ENCODE measurements at regions not wholly inside any gene's neighbourhood (a gene's known extent, or its start where the extent isn't known, plus 50 kb on each side); places are given as distances from the start of the nearest gene placed in this dataset.

- Histone ChIP-seq H3K4me1 (ENCODE audit: control insufficient read depth in 1 of 2, insufficient read depth in 2 of 2, low read length in 2 of 2) (no peaks in the 10 kb centered on the region), H3K27ac (ENCODE audit: low read depth, low read length) (no peak overlapping the region), H3K27me3 (ENCODE audit: control insufficient read depth in 1 of 2, insufficient read depth in 2 of 2, low read length in 2 of 2) (no peaks in the 10 kb centered on the region), H3K9me3 (ENCODE audit: control insufficient read depth in 1 of 2, low read length in 2 of 2) (peaks cover 3 to 6% of the 10 kb centered on the region in 2 donors), H3K9ac (ENCODE audit: low read depth in 1 of 2, low read length in 2 of 2) (no peak overlapping the region), H3K36me3 (ENCODE audit: control insufficient read depth in 1 of 2, insufficient read depth in 2 of 2, low read length in 2 of 2) (no peaks in the 10 kb centered on the region), H3K4me3 (ENCODE audit: low read depth in 1 of 2, low read length in 2 of 2) (no peak overlapping the region)
Observed at GRCh38 chr14:83534995-83535394, 1994.9 kb upstream of the FLRT2 start.

GRCh38 chr14:83535444-83535843 is 1994.5 kb upstream of the FLRT2 start:
- Histone ChIP-seq H3K4me3 (ENCODE audit: low read depth in 1 of 2, low read length in 2 of 2) (no peak overlapping the region), H3K9me3 (ENCODE audit: control insufficient read depth in 1 of 2, low read length in 2 of 2) (peaks cover 3 to 9% of the 10 kb centered on the region in 2 donors), H3K36me3 (ENCODE audit: control insufficient read depth in 1 of 2, insufficient read depth in 2 of 2, low read length in 2 of 2) (no peaks in the 10 kb centered on the region), H3K9ac (ENCODE audit: low read depth in 1 of 2, low read length in 2 of 2) (no peak overlapping the region), H3K4me1 (ENCODE audit: control insufficient read depth in 1 of 2, insufficient read depth in 2 of 2, low read length in 2 of 2) (no peaks in the 10 kb centered on the region), H3K27me3 (ENCODE audit: control insufficient read depth in 1 of 2, insufficient read depth in 2 of 2, low read length in 2 of 2) (no peaks in the 10 kb centered on the region), H3K27ac (ENCODE audit: low read depth, low read length) (no peak overlapping the region)

- H3K9me3 ChIP-seq (ENCODE audit: control insufficient read depth in 1 of 2, low read length in 2 of 2) = peaks cover 9% of the 10 kb centered on the region in 2 donors
- no peaks in the 10 kb centered on the region for H3K27me3 ChIP-seq (ENCODE audit: control insufficient read depth in 1 of 2, insufficient read depth in 2 of 2, low read length in 2 of 2)
- no peak overlapping the region for H3K4me3 ChIP-seq (ENCODE audit: low read depth in 1 of 2, low read length in 2 of 2)
- no peak overlapping the region for H3K27ac ChIP-seq (ENCODE audit: low read depth, low read length)
- H3K4me1 ChIP-seq (ENCODE audit: control insufficient read depth in 1 of 2, insufficient read depth in 2 of 2, low read length in 2 of 2) = no peaks in the 10 kb centered on the region
- no peaks in the 10 kb centered on the region for H3K36me3 ChIP-seq (ENCODE audit: control insufficient read depth in 1 of 2, insufficient read depth in 2 of 2, low read length in 2 of 2)
- H3K9ac ChIP-seq (ENCODE audit: low read depth in 1 of 2, low read length in 2 of 2) = no peak overlapping the region
Observed at GRCh38 chr14:83541147-83541546, 1988.8 kb upstream of the FLRT2 start.

DNA sequence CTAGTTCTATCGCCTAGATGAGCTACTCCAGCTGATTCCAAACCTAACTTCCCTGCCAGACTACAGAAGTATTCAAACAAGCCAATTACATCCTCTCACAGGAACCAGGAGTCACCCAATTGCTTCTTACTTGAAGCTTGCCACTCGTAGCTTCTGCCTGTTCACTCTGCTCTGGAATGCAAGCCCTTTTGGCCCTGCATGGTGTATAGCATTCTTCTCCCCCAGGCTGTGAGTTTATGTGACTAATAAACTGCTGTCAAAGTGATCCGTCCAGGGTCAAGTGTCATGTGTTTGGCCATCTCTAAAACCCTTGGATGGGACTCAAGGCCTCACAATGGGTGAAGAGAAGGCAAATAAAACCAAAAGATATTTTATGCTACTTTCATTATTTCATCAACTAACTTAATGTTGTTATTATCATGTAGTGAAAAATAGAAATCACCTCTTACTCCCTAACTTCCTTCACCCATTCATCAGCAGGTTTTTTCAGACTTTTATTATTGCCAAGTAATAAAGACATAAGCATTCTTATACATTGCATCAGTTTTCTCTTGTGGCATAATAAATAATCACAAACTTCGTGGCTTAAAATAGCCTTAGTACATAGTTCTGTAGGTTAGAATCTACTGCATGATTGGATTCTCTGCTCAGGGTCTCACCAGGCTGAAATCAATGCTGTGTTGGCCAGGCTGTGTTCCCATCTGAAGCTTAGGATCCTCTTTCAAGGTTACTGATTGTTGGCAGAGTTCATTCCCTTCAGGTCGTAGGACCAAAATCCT is 1981.7 kb upstream of the FLRT2 start:
- Histone ChIP-seq H3K9me3 (ENCODE audit: control insufficient read depth in 1 of 2, low read length in 2 of 2) (peaks cover 2 to 5% of the 10 kb centered on the region in 2 donors), H3K27me3 (ENCODE audit: control insufficient read depth in 1 of 2, insufficient read depth in 2 of 2, low read length in 2 of 2) (no peaks in the 10 kb centered on the region), H3K4me1 (ENCODE audit: control insufficient read depth in 1 of 2, insufficient read depth in 2 of 2, low read length in 2 of 2) (no peaks in the 10 kb centered on the region), H3K27ac (ENCODE audit: low read depth, low read length) (no peak overlapping the region), H3K36me3 (ENCODE audit: control insufficient read depth in 1 of 2, insufficient read depth in 2 of 2, low read length in 2 of 2) (no peaks in the 10 kb centered on the region), H3K9ac (ENCODE audit: low read depth in 1 of 2, low read length in 2 of 2) (no peak overlapping the region), H3K4me3 (ENCODE audit: low read depth in 1 of 2, low read length in 2 of 2) (no peak overlapping the region)

GRCh38 chr14:83556065-83556464 is 1973.9 kb upstream of the FLRT2 start:
- no peaks in the 10 kb centered on the region for H3K27me3 ChIP-seq (ENCODE audit: control insufficient read depth in 1 of 2, insufficient read depth in 2 of 2, low read length in 2 of 2)
- H3K4me1 ChIP-seq (ENCODE audit: control insufficient read depth in 1 of 2, insufficient read depth in 2 of 2, low read length in 2 of 2) = no peaks in the 10 kb centered on the region
- peaks cover 2 to 3% of the 10 kb centered on the region in 2 donors for H3K9me3 ChIP-seq (ENCODE audit: control insufficient read depth in 1 of 2, low read length in 2 of 2)
- H3K4me3 ChIP-seq (ENCODE audit: low read depth in 1 of 2, low read length in 2 of 2) = no peak overlapping the region
- H3K36me3 ChIP-seq (ENCODE audit: control insufficient read depth in 1 of 2, insufficient read depth in 2 of 2, low read length in 2 of 2) = no peaks in the 10 kb centered on the region
- H3K9ac ChIP-seq (ENCODE audit: low read depth in 1 of 2, low read length in 2 of 2) = no peak overlapping the region
- H3K27ac ChIP-seq (ENCODE audit: low read depth, low read length) = no peak overlapping the region

DNA sequence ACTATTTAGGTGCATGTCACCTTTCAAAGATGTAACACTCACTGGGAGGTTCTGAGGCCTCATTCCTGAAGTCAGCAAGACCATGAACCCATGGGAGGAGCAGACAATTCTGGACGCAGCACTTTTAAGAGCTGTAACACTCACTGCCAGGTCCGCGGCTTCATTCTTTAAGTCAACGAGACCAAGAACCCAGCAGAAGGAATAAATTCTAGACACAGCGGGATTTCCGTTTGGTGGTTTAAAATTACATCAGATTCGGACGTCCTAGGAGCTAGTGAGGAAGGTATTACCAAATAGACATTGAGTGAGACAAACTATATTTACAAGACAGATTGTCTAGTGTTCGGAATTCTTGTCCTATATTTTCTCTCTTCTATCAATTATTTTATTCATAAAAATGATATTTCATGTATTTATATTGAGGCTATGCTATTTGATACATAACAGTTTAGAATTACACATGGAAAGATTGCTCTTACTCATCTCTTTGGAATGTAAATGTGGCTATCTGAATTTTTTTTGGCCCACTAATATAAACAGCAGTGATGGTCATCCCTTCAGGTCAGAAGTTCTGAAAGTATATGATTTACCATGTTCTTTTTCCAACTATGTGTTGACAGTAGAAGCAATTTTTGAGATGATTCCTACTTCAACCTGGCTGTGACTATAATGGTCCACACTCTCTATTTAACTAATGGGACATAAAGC is 1973.0 kb upstream of the FLRT2 start:
- no peaks in the 10 kb centered on the region for H3K27me3 ChIP-seq (ENCODE audit: control insufficient read depth in 1 of 2, insufficient read depth in 2 of 2, low read length in 2 of 2)
- H3K27ac ChIP-seq (ENCODE audit: low read depth, low read length) = no peak overlapping the region

DNA sequence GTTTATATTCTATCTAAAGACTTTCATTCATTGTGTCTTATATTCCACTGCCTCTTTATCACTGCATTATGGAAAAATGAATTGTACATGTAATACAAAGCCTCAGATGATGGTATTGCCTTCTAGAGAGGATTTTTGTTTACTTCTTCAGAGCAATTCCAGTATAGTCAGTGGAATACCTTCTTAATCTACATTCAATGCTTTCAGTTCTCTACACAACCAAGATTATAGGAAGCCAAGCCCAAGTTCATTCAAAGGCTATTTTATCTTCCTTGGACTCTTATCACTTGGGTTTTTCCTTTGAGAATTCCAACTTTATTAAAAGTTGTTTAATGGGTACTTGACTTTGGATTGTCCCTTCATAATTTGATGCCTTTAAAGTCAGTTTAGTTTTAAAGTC is 1971.0 kb upstream of the FLRT2 start:
- no peak overlapping the region for H3K27ac ChIP-seq (ENCODE audit: low read depth, low read length)
- H3K4me3 ChIP-seq (ENCODE audit: low read depth in 1 of 2, low read length in 2 of 2) = no peak overlapping the region
- H3K4me1 ChIP-seq (ENCODE audit: control insufficient read depth in 1 of 2, insufficient read depth in 2 of 2, low read length in 2 of 2) = no peaks in the 10 kb centered on the region
- H3K9ac ChIP-seq (ENCODE audit: low read depth in 1 of 2, low read length in 2 of 2) = no peak overlapping the region
- H3K9me3 ChIP-seq (ENCODE audit: control insufficient read depth in 1 of 2, low read length in 2 of 2) = peaks cover 6 to 8% of the 10 kb centered on the region in 2 donors
- no peaks in the 10 kb centered on the region for H3K27me3 ChIP-seq (ENCODE audit: control insufficient read depth in 1 of 2, insufficient read depth in 2 of 2, low read length in 2 of 2)
- no peaks in the 10 kb centered on the region for H3K36me3 ChIP-seq (ENCODE audit: control insufficient read depth in 1 of 2, insufficient read depth in 2 of 2, low read length in 2 of 2)

More for the DNA sequence above, 1973.0 kb upstream of the FLRT2 start:
- Histone ChIP-seq H3K4me3 (ENCODE audit: low read depth in 1 of 2, low read length in 2 of 2) (no peak overlapping the region), H3K4me1 (ENCODE audit: control insufficient read depth in 1 of 2, insufficient read depth in 2 of 2, low read length in 2 of 2) (no peaks in the 10 kb centered on the region), H3K9me3 (ENCODE audit: control insufficient read depth in 1 of 2, low read length in 2 of 2) (peaks cover 6 to 8% of the 10 kb centered on the region in 2 donors), H3K9ac (ENCODE audit: low read depth in 1 of 2, low read length in 2 of 2) (no peak overlapping the region), H3K36me3 (ENCODE audit: control insufficient read depth in 1 of 2, insufficient read depth in 2 of 2, low read length in 2 of 2) (no peaks in the 10 kb centered on the region)

- no peak overlapping the region for H3K27ac ChIP-seq (ENCODE audit: low read depth, low read length)
- H3K27me3 ChIP-seq (ENCODE audit: control insufficient read depth in 1 of 2, insufficient read depth in 2 of 2, low read length in 2 of 2) = no peaks in the 10 kb centered on the region
- no peaks in the 10 kb centered on the region for H3K4me1 ChIP-seq (ENCODE audit: control insufficient read depth in 1 of 2, insufficient read depth in 2 of 2, low read length in 2 of 2)
- no peak overlapping the region for H3K9ac ChIP-seq (ENCODE audit: low read depth in 1 of 2, low read length in 2 of 2)
- no peak overlapping the region for H3K4me3 ChIP-seq (ENCODE audit: low read depth in 1 of 2, low read length in 2 of 2)
- peaks cover 6 to 8% of the 10 kb centered on the region in 2 donors for H3K9me3 ChIP-seq (ENCODE audit: control insufficient read depth in 1 of 2, low read length in 2 of 2)
- no peaks in the 10 kb centered on the region for H3K36me3 ChIP-seq (ENCODE audit: control insufficient read depth in 1 of 2, insufficient read depth in 2 of 2, low read length in 2 of 2)
Observed at GRCh38 chr14:83559721-83560120, 1970.2 kb upstream of the FLRT2 start.

GRCh38 chr14:83561261-83561660 is 1968.7 kb upstream of the FLRT2 start:
- Histone ChIP-seq H3K36me3 (ENCODE audit: control insufficient read depth in 1 of 2, insufficient read depth in 2 of 2, low read length in 2 of 2) (no peaks in the 10 kb centered on the region), H3K4me1 (ENCODE audit: control insufficient read depth in 1 of 2, insufficient read depth in 2 of 2, low read length in 2 of 2) (no peaks in the 10 kb centered on the region), H3K27me3 (ENCODE audit: control insufficient read depth in 1 of 2, insufficient read depth in 2 of 2, low read length in 2 of 2) (no peaks in the 10 kb centered on the region), H3K9me3 (ENCODE audit: control insufficient read depth in 1 of 2, low read length in 2 of 2) (peaks cover 6 to 8% of the 10 kb centered on the region in 2 donors), H3K4me3 (ENCODE audit: low read depth in 1 of 2, low read length in 2 of 2) (no peak overlapping the region), H3K27ac (ENCODE audit: low read depth, low read length) (no peak overlapping the region), H3K9ac (ENCODE audit: low read depth in 1 of 2, low read length in 2 of 2) (no peak overlapping the region)

DNA sequence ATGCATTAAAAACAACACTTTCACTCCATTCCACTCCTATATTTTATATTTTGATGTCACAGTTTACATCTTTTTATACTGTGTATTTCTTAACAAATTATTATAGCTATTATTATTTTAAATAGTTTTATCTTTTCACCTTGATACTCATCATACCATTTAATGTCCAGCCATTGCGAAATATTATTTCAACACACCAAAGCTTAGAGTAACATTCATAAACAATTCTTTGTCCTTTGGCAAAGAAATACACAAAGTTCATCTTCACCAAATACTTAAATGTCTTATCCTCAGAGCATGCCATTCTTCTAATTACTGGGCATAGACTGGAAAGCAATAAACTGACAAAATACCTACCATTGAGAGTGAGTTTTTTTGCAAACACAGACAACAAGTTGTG is 1963.4 kb upstream of the FLRT2 start:
- no peak overlapping the region for H3K27ac ChIP-seq (ENCODE audit: low read depth, low read length)
- H3K27me3 ChIP-seq (ENCODE audit: control insufficient read depth in 1 of 2, insufficient read depth in 2 of 2, low read length in 2 of 2) = no peaks in the 10 kb centered on the region
- no peak overlapping the region for H3K4me3 ChIP-seq (ENCODE audit: low read depth in 1 of 2, low read length in 2 of 2)
- peaks cover 4 to 6% of the 10 kb centered on the region in 2 donors for H3K9me3 ChIP-seq (ENCODE audit: control insufficient read depth in 1 of 2, low read length in 2 of 2)
- H3K4me1 ChIP-seq (ENCODE audit: control insufficient read depth in 1 of 2, insufficient read depth in 2 of 2, low read length in 2 of 2) = no peaks in the 10 kb centered on the region
- no peaks in the 10 kb centered on the region for H3K36me3 ChIP-seq (ENCODE audit: control insufficient read depth in 1 of 2, insufficient read depth in 2 of 2, low read length in 2 of 2)
- H3K9ac ChIP-seq (ENCODE audit: low read depth in 1 of 2, low read length in 2 of 2) = no peak overlapping the region
